Peyer's patch (tissue), 4 donors: ENCODE measurements at regions not wholly inside any gene's neighbourhood (a gene's known extent, or its start where the extent isn't known, plus 50 kb on each side); places are given as distances from the start of the nearest gene placed in this dataset.

ENCODE experiments used
- DNase-seq, 3 donors: peaks; one replicate each; pipeline ENCODE4 v3.0.0-alpha.2; 2017 to 2019
- H3K27ac ChIP-seq, 4 donors: fragments of 200-600 bp; sonication (generic); one replicate each; pipeline ENCODE4 v1.5.1; 2016 to 2019
- H3K27me3 ChIP-seq, 2 donors: fragments of 200-600 bp; sonication (generic); one replicate each; pipeline ENCODE4 v1.5.1; 2019
- H3K36me3 ChIP-seq, 3 donors: fragments of 200-600 bp; sonication (generic); one replicate each; pipeline ENCODE4 v1.5.1; 2016 to 2019
- H3K4me1 ChIP-seq, 4 donors: fragments of 200-600 bp; sonication (generic); one replicate each; pipeline ENCODE4 v1.5.1; 2016 to 2019
- H3K4me3 ChIP-seq, 4 donors: fragments of 200-600 bp; sonication (generic); 1 replicate in 3 of 4; 2 replicates in 1 of 4; pipeline ENCODE4 v1.5.1; 2016 to 2019; ENCODE audit warnings: mild to moderate bottlenecking in 1 of 4
- H3K9me3 ChIP-seq, 4 donors: fragments of 200-600 bp; sonication (generic); one replicate each; pipeline ENCODE4 v1.5.1; 2016 to 2019; ENCODE audit warnings: mild to moderate bottlenecking in 1 of 4
- CTCF ChIP-seq, 6 experiments: fragments of 450-650 bp in 4 of 6; fragments of 200-600 bp in 2 of 6; sonication (generic) in 1 of 6; IDR thresholded peaks; one replicate each; pipeline ENCODE4 v1.5.1; 2017 to 2019; ENCODE audit warnings: antibody characterized with exemption in 6 of 6, mild to moderate bottlenecking in 3 of 6, moderate library complexity in 1 of 6
- POLR2A ChIP-seq, 2 donors: fragments of 450-650 bp; IDR thresholded peaks; one replicate each; pipeline ENCODE4 v1.5.1; 2017; ENCODE audit warnings: antibody characterized with exemption in 2 of 2, mild to moderate bottlenecking in 2 of 2, moderate library complexity in 2 of 2

DNA sequence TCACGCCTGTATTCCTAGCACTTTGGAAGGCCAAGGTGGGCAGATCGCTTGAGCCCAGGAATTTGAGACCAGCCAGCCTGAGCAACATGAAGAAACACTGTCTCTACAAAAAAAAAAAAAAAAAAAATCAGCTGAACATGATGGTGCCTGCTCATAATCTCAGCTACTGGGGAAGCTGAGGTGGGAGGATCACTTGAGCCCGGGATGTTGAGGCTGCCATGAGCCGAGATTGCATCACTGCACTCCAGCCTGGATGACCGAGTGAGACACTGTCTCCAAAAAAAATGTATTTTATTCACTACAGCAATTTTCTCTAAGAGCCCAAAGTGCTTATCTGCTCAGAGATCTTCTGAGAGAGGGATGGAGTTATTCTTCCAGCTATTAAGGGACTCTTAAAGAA is 215.8 kb upstream of the PPP3CA start:
- TF ChIP-seq CTCF (IDR thresholded peaks at IDR 0.05) = no peak
- TF ChIP-seq POLR2A (IDR thresholded peaks at IDR 0.05) = no peak
- Histone ChIP-seq H3K4me1 (no peaks in the 10 kb centered on the region), H3K9me3 (no peaks in the 10 kb centered on the region), H3K4me3 (no peak overlapping the region), H3K27me3 (no peaks in the 10 kb centered on the region), H3K27ac (no peak overlapping the region), H3K36me3 (no peaks in the 10 kb centered on the region)
- DNase-seq = no peak

DNA sequence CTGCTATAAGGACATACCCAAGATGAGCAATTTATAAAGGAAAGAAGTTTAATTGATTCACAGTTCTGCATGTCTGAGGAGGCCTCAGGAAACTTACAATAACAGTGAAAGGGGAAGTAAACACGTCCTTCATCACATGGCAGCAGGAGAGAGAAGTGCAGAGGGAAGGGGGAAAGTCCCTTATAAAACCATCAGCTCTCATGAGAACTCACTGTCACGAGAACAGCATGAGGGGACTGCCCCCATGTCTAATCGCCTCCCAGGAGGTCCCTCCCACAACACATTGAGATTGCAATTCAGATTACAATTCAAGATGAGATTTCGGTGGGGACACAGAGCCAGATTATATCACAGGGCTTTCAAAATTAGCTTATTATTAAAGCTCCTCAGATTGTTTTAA is 209.5 kb upstream of the PPP3CA start:
- DNase-seq = no peak

GRCh38 chr4:101555341-101555880 is 208.1 kb upstream of the PPP3CA start:
- no peaks in the 10 kb centered on the region for H3K27me3 ChIP-seq
- H3K36me3 ChIP-seq = no peaks in the 10 kb centered on the region
- no peak overlapping the region for H3K27ac ChIP-seq
- no peak for DNase-seq
- H3K4me3 ChIP-seq = no peak overlapping the region
- H3K9me3 ChIP-seq = no peaks in the 10 kb centered on the region
- no peaks in the 10 kb centered on the region for H3K4me1 ChIP-seq
- TF ChIP-seq POLR2A (IDR thresholded peaks at IDR 0.05) (no peak), CTCF (IDR thresholded peaks at IDR 0.05) (no peak)

More for the DNA sequence above, 209.5 kb upstream of the PPP3CA start:
- Histone ChIP-seq H3K27me3 (no peaks in the 10 kb centered on the region), H3K9me3 (no peaks in the 10 kb centered on the region), H3K4me3 (no peak overlapping the region), H3K27ac (no peak overlapping the region), H3K36me3 (no peaks in the 10 kb centered on the region), H3K4me1 (no peaks in the 10 kb centered on the region)
- TF ChIP-seq POLR2A (IDR thresholded peaks at IDR 0.05) (no peak), CTCF (IDR thresholded peaks at IDR 0.05) (no peak)

DNA sequence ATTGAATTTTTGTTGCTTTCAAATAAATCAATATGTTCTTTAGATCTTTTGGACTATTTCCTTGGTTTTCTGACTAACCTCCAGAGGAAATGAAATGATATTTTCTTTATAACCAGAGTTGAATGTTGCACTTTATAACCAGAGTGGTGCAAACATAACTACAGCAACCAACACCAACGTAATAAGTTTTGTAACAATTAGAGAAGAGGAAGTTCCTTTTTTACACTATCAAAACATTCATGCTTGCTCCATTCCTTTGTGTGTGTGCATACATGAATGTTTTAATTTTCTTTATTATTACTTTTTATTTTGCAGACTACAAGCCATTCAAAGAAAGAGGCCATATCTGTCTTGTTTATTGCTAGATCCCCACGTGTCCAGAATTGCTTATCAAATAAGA is 193.0 kb upstream of the PPP3CA start:
- no peak for DNase-seq
- Histone ChIP-seq H3K27me3 (no peaks in the 10 kb centered on the region), H3K9me3 (peaks cover 0 to 8% (median 0%) of the 10 kb centered on the region in 4 donors), H3K4me1 (no peaks in the 10 kb centered on the region), H3K27ac (no peak overlapping the region), H3K4me3 (no peak overlapping the region), H3K36me3 (no peaks in the 10 kb centered on the region)
- TF ChIP-seq POLR2A (IDR thresholded peaks at IDR 0.05) (no peak), CTCF (IDR thresholded peaks at IDR 0.05) (no peak)

GRCh38 chr4:101528526-101528925 is 181.2 kb upstream of the PPP3CA start:
- Histone ChIP-seq H3K4me3 (no peak overlapping the region), H3K9me3 (no peaks in the 10 kb centered on the region), H3K27me3 (no peaks in the 10 kb centered on the region), H3K27ac (no peak overlapping the region), H3K36me3 (no peaks in the 10 kb centered on the region), H3K4me1 (no peaks in the 10 kb centered on the region)
- TF ChIP-seq CTCF (IDR thresholded peaks at IDR 0.05) (no peak), POLR2A (IDR thresholded peaks at IDR 0.05) (no peak)
- no peak for DNase-seq

GRCh38 chr4:101527188-101527587 is 179.9 kb upstream of the PPP3CA start:
- Histone ChIP-seq H3K9me3 (no peaks in the 10 kb centered on the region), H3K27ac (no peak overlapping the region), H3K4me1 (no peaks in the 10 kb centered on the region), H3K4me3 (no peak overlapping the region), H3K36me3 (no peaks in the 10 kb centered on the region), H3K27me3 (no peaks in the 10 kb centered on the region)
- DNase-seq = no peak
- TF ChIP-seq POLR2A (IDR thresholded peaks at IDR 0.05) = no peak
